T-cell (primary cell): ENCODE measurements at regions not wholly inside any gene's neighbourhood (a gene's known extent, or its start where the extent isn't known, plus 50 kb on each side); places are given as distances from the start of the nearest gene placed in this dataset.

Source experiments
- ATAC-seq, 4 experiments: fragments of 200-7000 bp in 3 of 4; fragments of 150-1000 bp in 1 of 4; cut with Tn5 transposase; replicated peaks in 1 of 4; 1 replicate in 3 of 4; 2 replicates in 1 of 4; pipeline ENCODE4 v1.10.0; 2021; ENCODE audit warnings: moderate library complexity in 3 of 4, mild to moderate bottlenecking in 2 of 4, moderate number of reproducible peaks in 1 of 4
- CTCF ChIA-PET, 2 donors: fragments of 300-600 bp; sonication (Branson Sonifier 250); formaldehyde crosslinking; loops; one replicate each; lab custom pipeline; 2022; ENCODE audit warnings: antibody characterized with exemption in 2 of 2; lab: Charles Lee
- POLR2A ChIA-PET, 2 donors: fragments of 300-600 bp; sonication (Branson Sonifier 250); formaldehyde crosslinking; loops; one replicate each; lab custom pipeline; 2022; ENCODE audit warnings: antibody characterized with exemption in 2 of 2; lab: Charles Lee
- DNase-seq, 35 experiments: peaks; one replicate each; pipeline versions ENCODE4 v3.0.0 to v3.0.0-alpha.2; 2013 to 2023
- H3K27ac ChIP-seq: one replicate; pipeline ENCODE4 v1.5.1; 2013; ENCODE audit warnings: low read length
- H3K27me3 ChIP-seq, 2 experiments: replicated peaks in 1 of 2; 1 replicate in 1 of 2; 2 replicates in 1 of 2; pipeline versions ENCODE4 v1.6.1 to v1.7.0; 2013; ENCODE audit warnings: low read length in 1 of 2, mixed read lengths in 1 of 2; ENCODE audit not compliant: control insufficient read depth in 2 of 2, insufficient read depth in 2 of 2; ENCODE audit errors: extremely low read depth in 1 of 2
- H3K36me3 ChIP-seq, 2 donors: 1 replicate in 1 of 2; 2 replicates in 1 of 2; pipeline versions ENCODE4 v1.6.1 to v1.7.0; 2013; ENCODE audit warnings: low read length in 1 of 2; ENCODE audit not compliant: control insufficient read depth in 2 of 2, insufficient read depth in 1 of 2; ENCODE audit errors: extremely low read depth in 1 of 2
- H3K4me1 ChIP-seq, 2 experiments: 1 replicate in 1 of 2; 2 replicates in 1 of 2; pipeline versions ENCODE4 v1.6.1 to v1.7.0; 2013; ENCODE audit warnings: low read length in 2 of 2, mixed read lengths in 1 of 2; ENCODE audit not compliant: insufficient read depth in 2 of 2, control insufficient read depth in 1 of 2; ENCODE audit errors: extremely low read depth in 1 of 2
- H3K4me3 ChIP-seq, 2 donors: 1 replicate in 1 of 2; 2 replicates in 1 of 2; pipeline versions ENCODE4 v1.5.1 to v1.7.0; 2013; ENCODE audit warnings: mild to moderate bottlenecking in 2 of 2, low read length in 1 of 2, moderate library complexity in 1 of 2; ENCODE audit not compliant: control insufficient read depth in 1 of 2; ENCODE audit errors: extremely low read depth in 1 of 2
- H3K9me3 ChIP-seq: 2 replicates; pipeline ENCODE4 v1.7.0; 2013
- H3K27ac Mint-ChIP-seq, 2 donors: one replicate each; pipeline ENCODE4 v1.8.0; 2020 to 2021; ENCODE audit warnings: mild to moderate bottlenecking in 2 of 2, mixed read lengths in 2 of 2
- H3K27me3 Mint-ChIP-seq, 2 donors: one replicate each; pipeline ENCODE4 v1.8.0; 2021 to 2022; ENCODE audit warnings: mixed read lengths in 2 of 2
- H3K36me3 Mint-ChIP-seq: one replicate; pipeline ENCODE4 v1.8.0; 2021; ENCODE audit warnings: mixed read lengths
- H3K4me1 Mint-ChIP-seq, 3 donors: one replicate each; pipeline ENCODE4 v1.8.0; 2020 to 2022; ENCODE audit warnings: mixed read lengths in 3 of 3, mild to moderate bottlenecking in 1 of 3
- H3K4me3 Mint-ChIP-seq, 3 donors: one replicate each; pipeline ENCODE4 v1.8.0; 2020 to 2022; ENCODE audit warnings: mild to moderate bottlenecking in 3 of 3, mixed read lengths in 3 of 3, moderate library complexity in 3 of 3
- H3K9me3 Mint-ChIP-seq, 3 donors: one replicate each; pipeline ENCODE4 v1.8.0; 2020 to 2022; ENCODE audit warnings: mixed read lengths in 3 of 3
- WGBS: methylation state at CpG from one replicate; pipeline ENCODE4 v1.1.5; 2013; ENCODE audit warnings: missing lambda C conversion rate; ENCODE audit not compliant: insufficient coverage; 5-methylcytosine and 5-hydroxymethylcytosine counted together

- H3K4me1 ChIP-seq = no peaks in the 10 kb centered on the region
- Mint-ChIP-seq H3K4me3 (no peak overlapping the region), H3K4me1 (no peaks in the 10 kb centered on the region), H3K27ac (no peak overlapping the region), H3K27me3 (peaks cover 3 to 4% of the 10 kb centered on the region in 2 donors), H3K9me3 (peaks cover 2 to 13% (median 3%) of the 10 kb centered on the region in 3 donors), H3K36me3 (no peaks in the 10 kb centered on the region)
- POLR2A ChIA-PET = no interaction called here
- CTCF ChIA-PET = no interaction called here
- DNase-seq = no peak
- H3K27ac ChIP-seq = no peak overlapping the region
- 32% methylated on average over 2 of the region's 2 CpGs for WGBS
- H3K36me3 ChIP-seq = no peaks in the 10 kb centered on the region
- H3K9me3 ChIP-seq = no peaks in the 10 kb centered on the region
- no peaks in the 10 kb centered on the region for H3K27me3 ChIP-seq
- no peak overlapping the region for H3K4me3 ChIP-seq
- ATAC-seq = no peak
Observed at GRCh38 chr5:152237531-152237930, 167.5 kb downstream of the NMUR2 start.

DNA sequence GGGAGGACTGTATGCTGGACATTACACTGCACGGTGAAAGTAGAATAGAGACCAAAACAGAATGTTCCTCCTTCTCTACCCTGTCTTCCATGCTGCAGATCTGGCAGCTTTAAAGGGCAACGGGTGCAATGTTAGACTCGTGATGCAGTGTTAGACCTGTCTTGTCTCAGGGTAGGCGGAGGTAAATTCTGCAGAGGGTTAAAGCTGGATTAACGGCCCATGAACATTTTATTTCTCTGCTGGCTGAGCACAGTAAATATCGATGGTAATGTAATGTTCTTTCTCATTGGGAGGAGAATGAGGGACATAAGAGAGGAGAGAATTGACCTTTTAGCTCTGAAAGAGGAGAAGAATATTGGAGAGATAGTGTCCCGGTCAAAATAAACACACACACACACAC, 178.9 kb downstream of the NMUR2 start:
- Mint-ChIP-seq H3K27ac (no peak overlapping the region), H3K27me3 (peaks cover 5% of the 10 kb centered on the region in 2 donors), H3K4me1 (no peaks in the 10 kb centered on the region), H3K36me3 (no peaks in the 10 kb centered on the region), H3K9me3 (no peaks in the 10 kb centered on the region), H3K4me3 (no peak overlapping the region)
- Histone ChIP-seq H3K27ac (no peak overlapping the region), H3K27me3 (no peaks in the 10 kb centered on the region), H3K4me3 (no peak overlapping the region), H3K9me3 (no peaks in the 10 kb centered on the region), H3K4me1 (no peaks in the 10 kb centered on the region), H3K36me3 (no peaks in the 10 kb centered on the region)
- DNase-seq (no peak), ATAC-seq (no peak)
- ChIA-PET POLR2A (no interaction called here), CTCF (interaction anchor here in 1 of 2 donors (0.6 kb wide), 1 partner anchor 84 kb away, joined by 3 read pairs; no protein-coding TSS in a partner anchor)
- WGBS = 85% methylated on average over 5 of the region's 7 CpGs

DNA sequence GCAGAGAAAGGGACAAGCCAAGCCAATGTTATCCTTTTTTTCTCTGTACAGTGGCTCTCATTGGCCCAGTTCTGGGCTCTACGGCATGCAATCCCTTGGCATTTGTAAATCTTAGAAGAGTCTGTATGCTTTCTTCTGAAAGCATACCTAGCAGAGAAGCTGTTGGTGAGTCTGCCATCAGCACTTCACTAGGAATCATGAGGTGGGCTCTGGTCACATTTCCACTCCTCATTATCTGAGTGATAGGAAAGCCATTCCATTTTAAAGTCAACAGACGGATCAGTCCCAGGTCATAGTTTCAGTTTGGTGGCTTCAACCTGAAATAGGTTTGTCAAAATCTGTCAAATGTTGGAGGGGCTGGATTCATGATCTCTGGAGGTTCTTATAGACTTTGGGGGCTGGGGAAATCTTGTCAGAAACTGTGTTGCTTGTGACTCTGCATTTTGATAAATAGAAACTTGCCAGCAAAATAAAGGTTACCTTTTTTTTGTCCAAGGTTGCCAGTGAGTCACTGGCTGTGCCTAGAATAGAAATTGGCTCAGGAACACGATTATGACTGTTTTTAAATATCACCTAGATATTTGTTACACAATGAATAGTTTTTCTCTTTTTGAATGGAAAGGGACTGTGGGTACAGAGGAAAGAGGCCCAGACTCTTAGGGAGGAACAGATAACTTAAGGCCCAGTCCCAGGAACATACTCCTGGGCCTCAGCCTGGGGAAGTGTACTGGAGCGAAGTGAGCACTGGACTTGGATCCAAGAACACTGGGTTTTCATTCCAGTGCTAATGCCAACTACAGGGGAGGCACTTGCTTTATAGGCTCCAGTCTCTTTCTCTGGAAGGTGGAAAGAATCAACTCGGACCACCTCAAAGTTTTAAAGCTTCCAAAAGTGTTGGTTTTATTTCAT, 183.1 kb downstream of the NMUR2 start:
- no peaks in the 10 kb centered on the region for H3K36me3 ChIP-seq

GRCh38 chr5:152218694-152219093, 186.4 kb downstream of the NMUR2 start:
- WGBS = 90% methylated on average over 2 of the region's 3 CpGs
- H3K36me3 Mint-ChIP-seq = no peaks in the 10 kb centered on the region
- ATAC-seq (no peak), DNase-seq (no peak)
- Histone ChIP-seq H3K4me1 (no peaks in the 10 kb centered on the region), H3K9me3 (no peaks in the 10 kb centered on the region), H3K36me3 (no peaks in the 10 kb centered on the region), H3K27me3 (no peaks in the 10 kb centered on the region), H3K4me3 (no peak overlapping the region), H3K27ac (no peak overlapping the region)
- no peak overlapping the region for H3K27ac Mint-ChIP-seq
- POLR2A ChIA-PET = no interaction called here
- CTCF ChIA-PET = no interaction called here
- peaks cover 0 to 5% (median 0%) of the 10 kb centered on the region in 3 donors for H3K4me1 Mint-ChIP-seq
- no peak overlapping the region for H3K4me3 Mint-ChIP-seq
- no peaks in the 10 kb centered on the region for H3K27me3 Mint-ChIP-seq
- peaks cover 7 to 13% (median 9%) of the 10 kb centered on the region in 3 donors for H3K9me3 Mint-ChIP-seq

More for the DNA sequence above, 183.1 kb downstream of the NMUR2 start:
- ATAC-seq = no peak
- no peak for DNase-seq
- no peak overlapping the region for H3K27ac Mint-ChIP-seq
- H3K4me3 Mint-ChIP-seq = no peak overlapping the region
- no peaks in the 10 kb centered on the region for H3K27me3 ChIP-seq
- H3K4me3 ChIP-seq = no peak overlapping the region
- peaks cover 0 to 5% (median 0%) of the 10 kb centered on the region in 3 donors for H3K4me1 Mint-ChIP-seq
- 77% methylated on average over 2 of the region's 5 CpGs for WGBS
- no peaks in the 10 kb centered on the region for H3K9me3 ChIP-seq
- ChIA-PET POLR2A (no interaction called here), CTCF (no interaction called here)
- no peaks in the 10 kb centered on the region for H3K4me1 ChIP-seq
- H3K9me3 Mint-ChIP-seq = peaks cover 0 to 5% (median 5%) of the 10 kb centered on the region in 3 donors
- no peak overlapping the region for H3K27ac ChIP-seq
- H3K36me3 Mint-ChIP-seq = no peaks in the 10 kb centered on the region
- H3K27me3 Mint-ChIP-seq = peaks cover 5% of the 10 kb centered on the region in 2 donors

DNA sequence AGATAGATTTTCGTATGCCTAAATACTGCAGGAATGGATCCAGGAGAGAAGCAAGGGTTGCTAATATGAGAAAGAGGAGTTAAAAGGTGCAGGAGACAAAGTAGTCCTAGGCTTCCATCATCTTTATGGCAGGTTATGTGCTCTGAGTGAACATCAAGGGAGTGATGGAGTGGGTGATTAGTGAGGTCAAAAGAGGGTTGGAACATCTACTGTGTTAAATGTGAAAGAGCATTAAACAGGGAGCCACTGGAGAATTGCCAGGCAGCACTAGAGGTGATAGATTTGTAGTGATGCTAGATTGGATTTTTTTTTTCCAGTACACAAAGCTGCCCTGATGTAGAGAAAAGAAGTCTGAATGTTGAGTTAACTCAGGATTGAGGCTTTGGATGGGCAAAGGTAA, 199.3 kb downstream of the NMUR2 start:
- CTCF ChIA-PET = interaction anchor here in 1 of 2 donors (0.6 kb wide), 1 partner anchor 110 kb away, joined by 3 read pairs; no protein-coding TSS in a partner anchor

DNA sequence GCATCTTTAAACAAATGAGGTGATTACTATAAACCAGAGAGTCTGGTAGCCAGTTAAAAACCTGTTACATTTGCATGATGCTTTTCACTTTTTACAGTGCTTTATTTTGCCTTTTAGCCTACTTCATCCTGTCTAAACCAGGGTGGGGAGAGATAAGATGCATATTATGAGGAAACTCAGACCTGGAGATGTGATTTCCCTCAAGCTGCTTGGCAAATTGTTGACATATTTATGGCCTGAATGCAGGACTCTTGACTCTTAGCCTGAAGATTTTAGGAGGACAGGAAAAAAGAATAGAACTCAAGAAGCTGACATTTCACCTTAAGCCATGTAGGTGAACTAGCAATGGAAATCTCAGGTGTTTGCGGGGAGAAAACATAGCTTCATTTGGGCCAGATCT, 202.8 kb downstream of the NMUR2 start:
- H3K27ac Mint-ChIP-seq = no peak overlapping the region
- no peak overlapping the region for H3K4me3 Mint-ChIP-seq
- no peaks in the 10 kb centered on the region for H3K4me1 ChIP-seq
- 100% methylated on average over 1 of the region's 1 CpG for WGBS
- ATAC-seq (no peak), DNase-seq (no peak)
- H3K9me3 ChIP-seq = no peaks in the 10 kb centered on the region
- no peaks in the 10 kb centered on the region for H3K9me3 Mint-ChIP-seq
- no peak overlapping the region for H3K4me3 ChIP-seq
- H3K27ac ChIP-seq = no peak overlapping the region
- H3K27me3 ChIP-seq = no peaks in the 10 kb centered on the region
- H3K27me3 Mint-ChIP-seq = peaks cover 10 to 17% of the 10 kb centered on the region in 2 donors
- no peaks in the 10 kb centered on the region for H3K36me3 ChIP-seq
- ChIA-PET POLR2A (interaction anchor here in 1 of 2 donors (0.7 kb wide), 1 partner anchor 582 kb away, joined by 3 read pairs; no protein-coding TSS in a partner anchor), CTCF (no interaction called here)
- no peaks in the 10 kb centered on the region for H3K4me1 Mint-ChIP-seq
- no peaks in the 10 kb centered on the region for H3K36me3 Mint-ChIP-seq

More for the DNA sequence above, 199.3 kb downstream of the NMUR2 start:
- Mint-ChIP-seq H3K27me3 (peaks cover 0 to 4% of the 10 kb centered on the region in 2 donors), H3K4me3 (no peak overlapping the region), H3K36me3 (no peaks in the 10 kb centered on the region), H3K27ac (no peak overlapping the region), H3K4me1 (no peaks in the 10 kb centered on the region), H3K9me3 (no peaks in the 10 kb centered on the region)
- DNase-seq (no peak), ATAC-seq (no peak)
- Histone ChIP-seq H3K4me3 (no peak overlapping the region), H3K9me3 (no peaks in the 10 kb centered on the region), H3K27ac (no peak overlapping the region), H3K27me3 (no peaks in the 10 kb centered on the region), H3K4me1 (no peaks in the 10 kb centered on the region), H3K36me3 (no peaks in the 10 kb centered on the region)
- POLR2A ChIA-PET = no interaction called here
- WGBS = 57% methylated on average over 1 of the region's 1 CpG
